Activated CD8-positive, alpha-beta memory T cell treated with anti-CD3 and anti-CD28 coated beads, Interleukin-2, amount 50 U/mL, for 24 hours (primary cell): ENCODE measurements at regions not wholly inside any gene's neighbourhood (a gene's known extent, or its start where the extent isn't known, plus 50 kb on each side); places are given as distances from the start of the nearest gene placed in this dataset.
"Not testable (repeated sequence)": the region's sequence is repeated elsewhere in the genome, so short reads cannot be mapped to it uniquely, and the experiment has no call there.

Experiments
- DNase-seq: peaks from one replicate; pipeline ENCODE4 v3.0.0-alpha.2; 2020; ENCODE audit errors: extremely low read depth

DNA sequence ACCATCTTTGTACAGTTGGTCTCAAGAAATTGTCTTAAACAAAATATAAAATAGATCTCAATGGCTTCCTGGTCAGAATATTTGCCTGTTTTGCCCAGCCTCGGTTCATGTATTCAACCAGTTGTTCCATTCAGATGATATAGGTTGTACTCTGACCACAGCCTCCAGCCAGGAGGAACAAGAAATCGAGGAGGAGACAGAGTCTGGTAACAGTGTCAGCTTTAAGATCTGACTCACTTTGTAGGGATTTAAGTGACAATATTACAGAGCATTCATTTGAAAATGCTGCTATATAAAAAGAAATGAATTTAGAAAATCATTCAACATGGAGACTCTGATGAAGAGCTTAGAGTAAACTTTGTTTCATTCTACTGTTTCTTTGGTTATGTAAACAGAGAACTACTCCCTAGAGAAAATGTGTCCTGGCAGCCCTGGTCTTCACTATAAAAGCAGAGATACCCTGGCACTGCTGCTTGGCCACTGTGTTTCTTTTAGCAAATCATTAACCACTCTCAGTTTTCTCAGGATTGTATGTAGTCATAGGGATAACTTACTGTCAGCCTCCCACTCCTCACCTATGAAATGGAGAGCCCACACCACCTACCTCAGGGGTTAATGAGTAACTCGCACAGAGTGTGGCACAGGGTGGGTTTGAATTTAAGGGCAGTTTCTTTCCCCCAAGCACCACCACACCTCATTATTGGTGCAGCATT is 53.5 kb downstream of the PAGE2 start:
- DNase-seq, result no peak

DNA sequence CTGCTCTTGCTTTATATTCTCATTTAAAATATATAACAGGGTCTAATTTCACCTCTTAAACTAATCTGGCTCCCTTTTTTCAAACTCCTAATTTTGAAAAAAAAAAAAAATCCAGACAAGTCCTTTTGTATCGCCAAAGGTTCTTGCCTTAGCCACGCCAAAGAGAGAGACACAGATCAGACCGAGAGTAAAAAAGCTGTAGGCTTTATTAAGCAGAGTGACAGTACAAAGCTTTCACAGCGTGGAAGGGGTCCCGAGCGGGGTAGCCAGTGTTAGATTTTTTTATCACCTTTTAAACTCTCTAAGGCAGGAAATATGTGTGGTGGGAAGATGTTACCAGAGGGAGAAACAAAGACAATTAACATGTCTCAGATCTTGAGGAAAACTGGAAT is 54.1 kb downstream of the PAGE2 start:
- no peak for DNase-seq

DNA sequence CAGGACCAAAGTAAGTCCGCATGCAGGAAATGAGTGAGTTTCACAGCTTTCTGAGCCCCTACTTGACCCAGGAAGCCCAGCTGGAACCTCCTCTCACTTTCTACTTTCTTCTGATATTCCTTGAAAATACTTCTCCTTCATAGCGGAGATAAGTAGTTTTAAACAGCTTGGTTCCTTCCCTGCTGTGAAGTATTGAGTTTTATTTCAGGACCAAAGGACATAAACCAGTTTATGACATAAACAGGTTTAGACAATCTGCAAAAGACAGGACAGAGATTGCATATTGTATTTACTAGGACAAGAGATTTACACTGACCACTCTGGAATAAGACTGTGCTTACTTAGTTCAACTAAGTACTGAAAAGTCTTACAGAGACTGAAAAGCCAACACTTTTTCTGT is 54.8 kb downstream of the PAGE2 start:
- DNase-seq, result no peak

DNA sequence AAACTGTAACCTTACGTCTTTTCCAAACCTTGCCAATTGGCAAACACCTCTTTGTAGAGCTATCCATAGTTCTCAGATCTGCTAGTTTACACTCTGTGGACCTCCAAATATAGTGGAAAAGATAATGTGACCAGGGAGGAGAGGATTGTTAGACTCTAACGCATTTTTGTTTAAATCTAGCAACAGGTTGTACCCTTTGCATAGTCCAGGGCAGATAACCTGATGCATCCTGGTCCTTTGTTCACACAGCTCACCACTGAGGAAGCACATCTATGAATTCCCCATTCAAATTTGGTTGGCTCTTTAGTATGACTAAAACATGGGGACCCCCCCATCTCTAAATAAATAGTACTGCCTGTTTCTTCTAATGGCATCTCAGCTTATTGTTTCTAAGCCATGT is 55.9 kb downstream of the PAGE2 start:
- DNase-seq, result no peak

DNA sequence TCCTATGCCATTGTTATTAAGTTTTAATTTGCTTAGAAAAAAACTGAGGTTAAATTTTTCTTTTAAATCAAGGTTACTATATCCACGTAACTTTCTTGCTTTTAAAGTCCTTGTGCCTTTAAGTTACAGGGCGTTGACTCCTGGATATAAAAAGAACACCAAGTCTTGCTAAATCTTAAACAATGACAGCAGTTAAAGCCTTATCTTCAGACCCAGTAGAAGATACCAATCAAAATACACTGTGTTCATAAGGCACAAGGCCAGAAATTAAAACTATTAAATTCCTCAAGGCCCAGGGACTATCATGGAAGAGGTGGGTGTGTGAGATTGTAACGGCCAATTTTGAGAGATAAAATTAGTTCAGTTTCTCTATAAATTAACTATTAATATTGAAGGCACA is 60.4 kb downstream of the PAGE2 start:
- no peak for DNase-seq

DNA sequence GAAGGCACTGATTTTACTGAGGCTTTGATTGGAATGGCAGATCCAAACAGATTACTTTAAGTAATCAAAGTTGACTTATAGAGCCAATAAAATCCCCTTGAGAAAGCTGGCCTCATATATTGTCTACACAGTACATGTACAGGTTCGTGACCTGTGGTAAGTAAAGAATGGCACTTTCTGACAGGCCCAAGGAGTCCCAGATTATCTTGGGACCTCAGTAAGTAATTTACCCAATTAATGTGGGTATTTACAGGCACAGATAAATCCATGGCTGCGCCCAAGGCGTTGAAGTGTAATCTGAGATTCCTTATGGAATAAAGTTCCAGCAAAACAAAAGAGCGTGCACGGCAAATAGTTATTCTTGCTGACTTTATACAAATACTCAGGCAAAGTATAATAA is 62.4 kb downstream of the PAGE2 start:
- no peak for DNase-seq

DNA sequence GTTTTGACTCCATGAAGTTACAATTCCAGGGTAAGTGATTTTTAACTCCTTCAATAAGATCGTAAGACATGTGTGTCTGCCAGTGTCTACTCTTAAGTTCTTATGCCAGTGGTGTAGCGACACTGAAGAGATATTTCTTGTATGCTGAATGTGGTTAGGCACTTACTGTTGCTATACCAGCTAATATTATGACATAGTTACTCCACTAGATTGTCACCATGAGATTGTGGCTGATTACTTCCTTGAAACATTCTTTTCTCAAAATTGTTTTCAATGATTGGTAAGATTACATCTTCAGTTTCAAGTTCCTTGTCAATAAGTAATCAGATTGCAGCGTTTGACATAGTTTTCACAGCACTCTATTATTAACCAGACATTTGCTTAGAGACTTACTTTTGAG is 60.6 kb upstream of the PAGE5 start:
- DNase-seq, result no peak

DNA sequence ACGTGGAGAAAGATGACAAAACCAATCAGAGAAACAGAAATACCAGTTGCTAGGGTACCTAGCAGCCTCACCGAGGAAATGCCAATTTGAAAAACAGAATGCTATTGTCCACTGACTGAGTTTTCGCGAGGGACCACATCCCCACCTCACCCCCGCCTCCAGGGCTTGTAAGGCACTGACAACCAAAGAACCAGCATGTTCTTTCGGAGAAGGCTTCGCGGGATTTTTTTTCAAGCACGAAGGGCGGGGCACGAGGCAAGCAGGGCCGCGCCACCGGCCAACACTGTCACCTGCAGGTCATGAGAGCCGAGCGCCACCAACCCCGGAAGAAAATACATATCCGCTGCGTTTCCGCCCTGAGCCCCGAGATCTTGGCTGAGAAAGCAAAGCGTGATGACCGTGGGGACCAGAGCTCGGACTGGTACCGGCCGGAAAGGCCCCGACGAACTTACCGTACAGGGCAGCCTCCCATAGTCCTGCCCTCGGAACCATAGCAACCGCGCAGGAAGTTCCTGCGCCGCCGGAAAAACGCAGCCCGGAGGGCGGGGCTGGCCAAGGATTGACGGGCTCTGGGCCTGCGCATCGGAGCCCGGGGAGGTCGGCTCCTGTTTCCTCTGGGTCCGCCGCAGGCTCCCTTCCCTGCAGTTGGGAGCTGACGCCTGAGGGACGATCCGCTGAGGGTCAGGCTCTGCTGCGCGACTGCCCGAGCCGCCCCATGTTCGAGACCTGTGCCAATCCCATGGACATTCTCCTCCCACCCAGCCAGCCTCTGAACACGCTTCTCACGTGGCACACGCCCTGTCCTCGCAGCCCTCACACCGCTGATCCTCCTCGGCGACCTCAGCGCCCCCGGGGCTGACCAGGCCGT is 59.2 kb upstream of the PAGE5 start:
- peak; percentile 68 for DNase-seq

DNA sequence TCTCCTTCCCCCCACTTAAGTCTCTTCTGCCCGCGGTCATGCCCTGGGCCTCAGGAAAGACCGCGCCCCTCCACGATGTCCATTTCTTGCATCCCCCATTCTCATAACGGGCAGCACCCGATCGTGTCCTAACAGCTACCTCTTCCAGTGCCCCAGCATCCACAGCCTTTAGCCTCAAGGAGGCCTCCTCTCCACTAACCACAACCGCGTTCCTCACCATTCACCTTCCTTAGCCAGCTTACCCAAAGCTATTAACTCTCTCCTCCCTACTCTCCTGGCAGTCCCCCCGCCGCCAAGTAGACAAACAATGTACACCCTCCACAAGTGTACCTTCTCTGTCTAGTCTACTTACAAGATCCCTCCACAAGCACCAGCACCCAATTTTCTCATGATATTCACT is 58.6 kb upstream of the PAGE5 start:
- no peak for DNase-seq

DNA sequence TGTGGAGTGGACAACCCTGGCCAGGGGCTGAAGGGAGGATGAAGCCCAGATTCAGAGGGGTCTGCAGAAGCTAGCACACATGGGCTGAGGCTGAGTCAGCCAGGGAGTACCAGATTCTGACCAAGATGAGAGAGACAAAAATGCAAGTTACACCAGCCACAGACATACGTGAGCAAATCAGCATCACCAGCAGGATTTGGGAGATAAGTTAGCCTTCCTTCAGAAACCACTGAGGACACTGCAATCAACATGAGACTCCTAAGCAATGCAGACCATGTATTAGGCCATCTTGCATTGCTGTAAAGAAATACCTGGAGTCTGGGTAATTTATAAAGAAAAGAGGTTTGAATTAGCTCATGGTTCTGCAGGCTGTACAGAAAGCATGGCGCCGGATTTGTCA is 57.0 kb upstream of the PAGE5 start:
- DNase-seq, result no peak

DNA sequence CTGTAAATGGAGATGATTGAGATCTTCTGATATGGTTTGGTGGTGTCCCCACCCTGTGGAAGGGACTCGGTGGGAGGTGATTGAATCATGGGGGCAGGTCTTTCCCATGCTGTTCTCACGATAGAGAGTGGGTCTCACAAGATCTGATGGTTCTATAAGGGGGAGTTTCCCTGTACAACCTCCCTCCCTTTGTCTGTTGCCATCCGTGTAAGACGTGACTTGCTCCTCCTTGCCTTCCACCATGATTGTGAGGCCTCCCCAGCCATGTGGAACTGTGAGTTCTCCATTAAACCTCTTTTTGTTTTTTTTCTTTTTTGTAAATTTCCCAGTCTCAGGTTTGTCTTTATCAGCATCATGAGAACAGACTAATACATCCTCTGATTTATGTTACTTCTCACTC is 55.1 kb upstream of the PAGE5 start:
- DNase-seq, result not testable (repeated sequence)

DNA sequence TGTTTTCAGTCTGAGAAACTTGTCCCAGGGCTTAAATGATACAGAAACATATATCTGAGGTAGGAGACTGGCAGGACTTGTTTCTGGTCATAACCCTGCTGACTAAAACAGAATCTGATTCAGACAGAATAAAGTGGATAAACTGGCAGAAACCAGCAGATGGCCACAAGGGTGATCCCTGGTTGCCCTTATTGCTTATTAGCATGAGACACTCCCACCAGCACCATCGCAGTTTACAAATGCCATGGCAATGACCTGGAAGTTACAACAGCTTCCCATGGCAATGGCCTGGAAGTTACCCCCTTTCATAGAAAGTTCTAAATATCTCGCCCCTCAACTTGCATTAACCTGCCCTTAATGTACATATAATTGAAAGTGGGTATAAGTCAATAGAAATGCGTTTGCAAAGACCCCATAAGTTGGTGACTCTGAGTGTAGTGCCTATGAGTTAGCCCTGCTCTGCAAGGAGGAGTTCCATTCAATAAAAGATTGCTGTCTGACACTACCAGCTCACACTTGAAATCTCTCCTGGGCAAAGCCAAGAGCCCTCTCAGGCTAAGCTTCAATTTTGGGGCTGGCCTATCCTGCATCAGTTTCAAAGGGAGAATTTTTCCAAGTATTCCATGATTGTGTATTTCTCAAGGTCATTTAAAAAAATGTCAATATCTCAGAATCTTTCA is 52.9 kb upstream of the PAGE5 start:
- DNase-seq, result no peak

DNA sequence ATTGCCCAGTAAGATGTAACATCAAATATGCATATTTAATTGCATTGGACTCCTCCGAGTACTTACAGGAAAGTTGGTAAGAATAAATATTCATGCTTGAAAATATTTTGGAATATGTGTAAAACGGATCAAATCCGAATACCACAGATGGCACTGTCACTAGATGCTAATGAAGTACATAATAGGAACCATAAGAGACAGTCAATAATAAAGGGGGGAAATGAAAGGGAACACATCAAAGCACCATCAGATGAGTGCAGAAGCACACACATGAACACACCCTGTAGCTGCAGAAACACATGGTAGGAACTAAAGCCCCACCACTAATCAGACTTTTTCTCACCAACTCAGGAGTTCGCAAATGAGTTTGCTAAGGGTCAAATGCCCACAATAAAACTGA is 52.2 kb upstream of the PAGE5 start:
- no peak for DNase-seq

DNA sequence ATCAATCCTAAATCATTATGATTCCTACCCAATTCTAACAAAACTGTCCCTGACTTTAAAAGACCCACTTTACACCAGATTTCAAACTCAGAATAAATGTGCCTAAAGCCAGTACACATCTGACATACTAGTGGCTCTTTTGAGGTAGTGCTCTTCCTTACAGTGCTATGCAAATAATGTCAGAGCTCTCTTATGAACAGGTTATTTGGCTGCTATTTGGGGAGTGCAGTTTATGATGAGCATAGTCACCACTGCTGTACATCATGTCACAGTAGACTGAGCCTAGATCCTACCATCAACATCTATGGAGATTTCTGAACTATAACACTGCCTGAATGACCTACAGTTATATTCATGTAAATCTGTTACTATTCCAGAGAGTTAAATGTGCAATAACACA is 50.4 kb upstream of the PAGE5 start:
- no peak for DNase-seq
